OCI-LY3 (cell line): ENCODE measurements at regions not wholly inside any gene's neighbourhood (a gene's known extent, or its start where the extent isn't known, plus 50 kb on each side); places are given as distances from the start of the nearest gene placed in this dataset.

Experiments used
- CTCF ChIP-seq: fragments of 200-600, 300-600 bp; sonication (generic); IDR thresholded peaks from 2 replicates; pipeline ENCODE4 v1.5.1; 2014; ENCODE audit warnings: antibody characterized with exemption, low read length, low read depth
- EZH2phosphoT487 ChIP-seq: fragments of 200-600 bp; shearing (Covaris generic); IDR thresholded peaks from 2 replicates; pipeline ENCODE4 v1.6.1; 2018; ENCODE audit warnings: antibody characterized with exemption, mixed run types, low read depth

- TF ChIP-seq CTCF (no peak), EZH2phosphoT487 (no peak)
These were observed 149.4 kb downstream of the SLC38A4 start for GRCh38 chr12:46676396-46676795.
